ENCODE measurements at regions not wholly inside any gene's neighbourhood (a gene's known extent, or its start where the extent isn't known, plus 50 kb on each side); places are given as distances from the start of the nearest gene placed in this dataset.

GRCh38 chr2:24439971-24440340 is 51.1 kb upstream of the NCOA1 start:
- DNase-seq (ENCODE audit: low read depth in 2 of 3, low spot score in 2 of 3), result no peak

GRCh38 chr2:24439280-24439970 is 51.6 kb upstream of the NCOA1 start:
- no peak for DNase-seq (ENCODE audit: low read depth in 2 of 3, low spot score in 2 of 3)

GRCh38 chr2:24438106-24438505 is 52.9 kb upstream of the NCOA1 start:
- DNase-seq (ENCODE audit: low read depth in 2 of 3, low spot score in 2 of 3), result no peak

GRCh38 chr2:24435391-24436316 is 55.4 kb upstream of the NCOA1 start:
- no peak for DNase-seq (ENCODE audit: low read depth in 2 of 3, low spot score in 2 of 3)

- no peak for DNase-seq (ENCODE audit: low read depth in 2 of 3, low spot score in 2 of 3)
Measured at GRCh38 chr2:24434541-24434940, 56.5 kb upstream of the NCOA1 start.

GRCh38 chr2:24432735-24433134 is 58.3 kb upstream of the NCOA1 start:
- DNase-seq (ENCODE audit: low read depth in 2 of 3, low spot score in 2 of 3), result no peak

- DNase-seq (ENCODE audit: low read depth in 2 of 3, low spot score in 2 of 3), result no peak
Measured at GRCh38 chr2:24432121-24432520, 58.9 kb upstream of the NCOA1 start.

GRCh38 chr2:24429197-24430074 is 61.6 kb upstream of the NCOA1 start:
- DNase-seq (ENCODE audit: low read depth in 2 of 3, low spot score in 2 of 3), result no peak

GRCh38 chr2:24424387-24424786 is 64.1 kb upstream of the ITSN2 start:
- DNase-seq (ENCODE audit: low read depth in 2 of 3, low spot score in 2 of 3), result no peak

- no peak for DNase-seq (ENCODE audit: low read depth in 2 of 3, low spot score in 2 of 3)
Measured at GRCh38 chr2:24423095-24423494, 62.8 kb upstream of the ITSN2 start.

GRCh38 chr2:24421668-24422067 is 61.3 kb upstream of the ITSN2 start:
- peak; percentile 17 to 42 (median 23) for DNase-seq (ENCODE audit: low read depth in 2 of 3, low spot score in 2 of 3)

- DNase-seq (ENCODE audit: low read depth in 2 of 3, low spot score in 2 of 3), result no peak
Measured at GRCh38 chr2:24420373-24420772, 60.0 kb upstream of the ITSN2 start.

GRCh38 chr2:24418166-24418841 is 58.0 kb upstream of the ITSN2 start:
- DNase-seq (ENCODE audit: low read depth in 2 of 3, low spot score in 2 of 3), result no peak

- DNase-seq (ENCODE audit: low read depth in 2 of 3, low spot score in 2 of 3), result no peak
Measured at GRCh38 chr2:24412812-24413211, 52.5 kb upstream of the ITSN2 start.

GRCh38 chr2:24411488-24412151 is 51.3 kb upstream of the ITSN2 start:
- DNase-seq (ENCODE audit: low read depth in 2 of 3, low spot score in 2 of 3), result no peak

- DNase-seq (ENCODE audit: low read depth in 2 of 3, low spot score in 2 of 3), result no peak
Measured at GRCh38 chr2:24410976-24411375, 50.6 kb upstream of the ITSN2 start.

GRCh38 chr2:24409700-24410556 is 49.6 kb upstream of the ITSN2 start:
- DNase-seq (ENCODE audit: low read depth in 2 of 3, low spot score in 2 of 3), result no peak

Measured in activated CD8-positive, alpha-beta memory T cell treated with anti-CD3 and anti-CD28 coated beads for 48 hours (primary cell).